K562 (cell line): ENCODE measurements at regions not wholly inside any gene's neighbourhood (a gene's known extent, or its start where the extent isn't known, plus 50 kb on each side); places are given as distances from the start of the nearest gene placed in this dataset.

Source experiments
- BMI1 ChIP-seq: fragments of 150-350 bp; IDR thresholded peaks from 2 replicates; pipeline ENCODE4 v1.6.1; 2014; ENCODE audit warnings: low read length
- BRD4 ChIP-seq: fragments of 200-600 bp; sonication (generic); IDR thresholded peaks from 2 replicates; pipeline ENCODE4 v1.6.1; 2017; ENCODE audit warnings: inconsistent platforms
- BRD9 ChIP-seq: fragments of 450-650 bp; IDR thresholded peaks from 2 replicates; pipeline ENCODE4 v1.6.1; 2018; ENCODE audit warnings: low read depth; ENCODE audit not compliant: partially characterized antibody
- CBFA2T3 ChIP-seq: fragments of 450-650 bp; IDR thresholded peaks from 2 replicates; pipeline ENCODE4 v1.6.1; 2017
- CEBPB ChIP-seq: fragments of 450-650 bp; IDR thresholded peaks from 2 replicates; pipeline ENCODE4 v1.6.1; 2016; ENCODE audit warnings: missing genetic modification characterization, missing compliant biosample characterization
- CEBPG ChIP-seq, 3 experiments: fragments of 200-800 bp in 1 of 3; sonication (Bioruptor generic) in 1 of 3; sonication (generic) in 1 of 3; formaldehyde crosslinking in 1 of 3; IDR thresholded peaks in 2 of 3; conservative IDR thresholded peaks in 1 of 3; 2 replicates each; pipeline versions ENCODE4 v1.6.1 to v1.8.0; 2016 to 2022; ENCODE audit warnings: missing compliant biosample characterization in 2 of 3, missing genetic modification characterization in 2 of 3, mild to moderate bottlenecking in 1 of 3, missing genetic modification reagents in 1 of 3
- CTBP1 ChIP-seq: fragments of 450-650 bp; IDR thresholded peaks from 2 replicates; pipeline ENCODE4 v1.6.1; 2016; ENCODE audit warnings: borderline replicate concordance
- GABPB1 ChIP-seq: sonication (generic); formaldehyde crosslinking; IDR thresholded peaks from 2 replicates; pipeline ENCODE4 v1.8.0; 2022; ENCODE audit warnings: mild to moderate bottlenecking, missing genetic modification reagents
- GATAD2A ChIP-seq: fragments of 450-650 bp; IDR thresholded peaks from 2 replicates; pipeline ENCODE4 v1.6.1; 2017
- GTF2E2 ChIP-seq: fragments of 200-800 bp; sonication (Bioruptor generic); IDR thresholded peaks from 2 replicates; pipeline ENCODE4 v1.6.1; 2016; ENCODE audit warnings: missing genetic modification characterization, missing compliant biosample characterization
- MEF2A ChIP-seq: IDR thresholded peaks from 2 replicates; pipeline ENCODE4 v1.6.1; 2011; ENCODE audit warnings: low read depth, mild to moderate bottlenecking, low read length, moderate library complexity; ENCODE audit not compliant: control insufficient read depth
- NCOA4 ChIP-seq: fragments of 450-650 bp; IDR thresholded peaks from 2 replicates; pipeline ENCODE4 v1.6.1; 2018; ENCODE audit warnings: mild to moderate bottlenecking; ENCODE audit not compliant: partially characterized antibody
- NELFE ChIP-seq: IDR thresholded peaks from 2 replicates; pipeline ENCODE4 v1.6.1; 2011; ENCODE audit warnings: mild to moderate bottlenecking; ENCODE audit not compliant: insufficient read depth, insufficient read length
- NFATC3 ChIP-seq: fragments of 450-650 bp; IDR thresholded peaks from 2 replicates; pipeline ENCODE4 v1.6.1; 2017; ENCODE audit warnings: mild to moderate bottlenecking
- RBM22 ChIP-seq: fragments of 200-400 bp; formaldehyde crosslinking; IDR thresholded peaks from 2 replicates; pipeline ENCODE4 v1.6.1; 2018; ENCODE audit warnings: low read length, low read depth; ENCODE audit not compliant: poor library complexity, severe bottlenecking
- RCOR1 ChIP-seq, 2 experiments: IDR thresholded peaks; 2 replicates each; pipeline ENCODE4 v1.6.1; 2012; ENCODE audit warnings: low read depth in 2 of 2, low read length in 2 of 2, borderline replicate concordance in 1 of 2, improper control_type of control experiment in 1 of 2
- SMARCA4 ChIP-seq: fragments of 450-650 bp; IDR thresholded peaks from 2 replicates; pipeline ENCODE4 v1.6.1; 2016
- TCFL5 ChIP-seq: fragments of 250-450 bp; sonication (Bioruptor Pico); conservative IDR thresholded peaks from 2 replicates; pipeline ENCODE4 v1.6.1; 2021; ENCODE audit warnings: mild to moderate bottlenecking, moderate library complexity, matching md5 sums
- ZBTB8A ChIP-seq: fragments of 450-650 bp; IDR thresholded peaks from 2 replicates; pipeline ENCODE4 v1.6.1; 2018; ENCODE audit warnings: mild to moderate bottlenecking, moderate library complexity; ENCODE audit not compliant: partially characterized antibody
- ZNF764 ChIP-seq: fragments of 250-450 bp; sonication (Bioruptor Pico); IDR thresholded peaks from 2 replicates; pipeline ENCODE4 v1.4.0; 2020; ENCODE audit warnings: low read depth, mild to moderate bottlenecking, moderate library complexity
- ZNF830 ChIP-seq: fragments of 250-450 bp; sonication (Bioruptor Pico); IDR thresholded peaks from 2 replicates; pipeline ENCODE4 v1.5.0; 2021; ENCODE audit warnings: mild to moderate bottlenecking
- TF ChIP-seq, protein P1 (sequence below): sonication (generic); formaldehyde crosslinking; IDR thresholded peaks from 2 replicates; pipeline ENCODE4 v1.8.1; 2022; ENCODE audit warnings: missing genetic modification reagents
- TF ChIP-seq, protein P2 (sequence below): fragments of 450-650 bp; formaldehyde crosslinking; IDR thresholded peaks from 2 replicates; pipeline ENCODE4 v1.4.0; 2020; ENCODE audit warnings: mild to moderate bottlenecking, moderate library complexity
- TF ChIP-seq, protein P3 (sequence below): fragments of 250-450 bp; sonication (Bioruptor Pico); IDR thresholded peaks from 2 replicates; pipeline ENCODE4 v1.5.0; 2021
- TF ChIP-seq, protein P4 (sequence below): fragments of 250-450 bp; sonication (Bioruptor Pico); IDR thresholded peaks from 2 replicates; pipeline ENCODE4 v1.9.0; 2021; ENCODE audit warnings: mild to moderate bottlenecking, inconsistent platforms
- TF ChIP-seq, protein P5 (sequence below): fragments of 450-650 bp; IDR thresholded peaks from 2 replicates; pipeline ENCODE4 v1.6.1; 2016; ENCODE audit warnings: low read depth, mild to moderate bottlenecking, moderate library complexity

DNA sequence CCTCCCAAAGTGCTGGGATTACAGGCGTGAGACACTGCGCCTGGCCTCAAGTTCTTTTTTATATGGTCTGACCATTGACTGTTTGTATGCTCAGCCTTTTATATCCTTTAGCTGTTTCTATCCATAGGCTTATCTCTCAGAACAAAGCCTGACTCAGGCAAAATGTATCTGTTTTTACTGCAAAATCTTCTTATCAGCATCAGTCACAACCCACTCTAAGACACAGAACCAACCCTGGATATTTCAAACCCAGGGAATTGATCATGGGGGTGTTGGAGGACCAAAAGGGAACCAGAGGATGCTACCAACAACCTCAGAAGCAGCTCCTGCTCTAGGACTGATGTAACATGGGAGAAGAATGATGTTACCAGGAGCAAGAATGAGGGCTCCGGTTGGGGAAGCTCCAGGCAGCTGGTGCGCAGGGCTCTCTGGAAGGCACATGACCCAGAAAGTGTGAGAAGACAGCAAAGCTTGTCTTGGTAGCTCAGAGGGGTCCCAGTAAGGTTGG is 75.3 kb upstream of the NCK2 start (continued):
- TF ChIP-seq, protein P1, sequence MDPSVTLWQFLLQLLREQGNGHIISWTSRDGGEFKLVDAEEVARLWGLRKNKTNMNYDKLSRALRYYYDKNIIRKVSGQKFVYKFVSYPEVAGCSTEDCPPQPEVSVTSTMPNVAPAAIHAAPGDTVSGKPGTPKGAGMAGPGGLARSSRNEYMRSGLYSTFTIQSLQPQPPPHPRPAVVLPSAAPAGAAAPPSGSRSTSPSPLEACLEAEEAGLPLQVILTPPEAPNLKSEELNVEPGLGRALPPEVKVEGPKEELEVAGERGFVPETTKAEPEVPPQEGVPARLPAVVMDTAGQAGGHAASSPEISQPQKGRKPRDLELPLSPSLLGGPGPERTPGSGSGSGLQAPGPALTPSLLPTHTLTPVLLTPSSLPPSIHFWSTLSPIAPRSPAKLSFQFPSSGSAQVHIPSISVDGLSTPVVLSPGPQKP (CRISPR knock-in tag), result no peak
- TF ChIP-seq RCOR1 (IDR thresholded peaks at IDR 0.05; ENCODE audit: borderline replicate concordance in 1 of 2, low read depth in 2 of 2, low read length in 2 of 2) (peak in 1 of 2 experiments; percentile 58; a peak in 1 of 4 replicates), RBM22 (no peak), CBFA2T3 (peak; percentile 81), GABPB1 (CRISPR knock-in tag) (no peak), SMARCA4 (peak; percentile 91), NELFE (no peak), GTF2E2 (no peak), MEF2A (no peak), TCFL5 (CRISPR knock-in tag) (no peak), BMI1 (no peak), BRD9 (no peak), BRD4 (no peak), CEBPB (tag) (no peak), NFATC3 (no peak), NCOA4 (no peak), ZNF830 (CRISPR knock-in tag) (no peak), CTBP1 (peak; percentile 87), ZBTB8A (no peak), ZNF764 (CRISPR knock-in tag) (no peak), GATAD2A (no peak), CEBPG (CRISPR knock-in tag; IDR thresholded peaks at IDR 0.05) (peak; percentile 89), CEBPG (tag; conservative IDR thresholded peaks at IDR 0.05 in 1 of 2, IDR thresholded peaks at IDR 0.05 in 1 of 2) (peak; percentile 42 to 92; a peak in 2 of 4 replicates)
- TF ChIP-seq, protein P2, sequence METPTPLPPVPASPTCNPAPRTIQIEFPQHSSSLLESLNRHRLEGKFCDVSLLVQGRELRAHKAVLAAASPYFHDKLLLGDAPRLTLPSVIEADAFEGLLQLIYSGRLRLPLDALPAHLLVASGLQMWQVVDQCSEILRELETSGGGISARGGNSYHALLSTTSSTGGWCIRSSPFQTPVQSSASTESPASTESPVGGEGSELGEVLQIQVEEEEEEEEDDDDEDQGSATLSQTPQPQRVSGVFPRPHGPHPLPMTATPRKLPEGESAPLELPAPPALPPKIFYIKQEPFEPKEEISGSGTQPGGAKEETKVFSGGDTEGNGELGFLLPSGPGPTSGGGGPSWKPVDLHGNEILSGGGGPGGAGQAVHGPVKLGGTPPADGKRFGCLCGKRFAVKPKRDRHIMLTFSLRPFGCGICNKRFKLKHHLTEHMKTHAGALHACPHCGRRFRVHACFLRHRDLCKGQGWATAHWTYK (CRISPR knock-in tag), result 0 out of 2 replicates have a peak, but pooled peaks have one; percentile 55
- TF ChIP-seq, protein P3, sequence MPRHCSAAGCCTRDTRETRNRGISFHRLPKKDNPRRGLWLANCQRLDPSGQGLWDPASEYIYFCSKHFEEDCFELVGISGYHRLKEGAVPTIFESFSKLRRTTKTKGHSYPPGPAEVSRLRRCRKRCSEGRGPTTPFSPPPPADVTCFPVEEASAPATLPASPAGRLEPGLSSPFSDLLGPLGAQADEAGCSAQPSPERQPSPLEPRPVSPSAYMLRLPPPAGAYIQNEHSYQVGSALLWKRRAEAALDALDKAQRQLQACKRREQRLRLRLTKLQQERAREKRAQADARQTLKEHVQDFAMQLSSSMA (CRISPR knock-in tag), result no peak
- TF ChIP-seq, protein P4, sequence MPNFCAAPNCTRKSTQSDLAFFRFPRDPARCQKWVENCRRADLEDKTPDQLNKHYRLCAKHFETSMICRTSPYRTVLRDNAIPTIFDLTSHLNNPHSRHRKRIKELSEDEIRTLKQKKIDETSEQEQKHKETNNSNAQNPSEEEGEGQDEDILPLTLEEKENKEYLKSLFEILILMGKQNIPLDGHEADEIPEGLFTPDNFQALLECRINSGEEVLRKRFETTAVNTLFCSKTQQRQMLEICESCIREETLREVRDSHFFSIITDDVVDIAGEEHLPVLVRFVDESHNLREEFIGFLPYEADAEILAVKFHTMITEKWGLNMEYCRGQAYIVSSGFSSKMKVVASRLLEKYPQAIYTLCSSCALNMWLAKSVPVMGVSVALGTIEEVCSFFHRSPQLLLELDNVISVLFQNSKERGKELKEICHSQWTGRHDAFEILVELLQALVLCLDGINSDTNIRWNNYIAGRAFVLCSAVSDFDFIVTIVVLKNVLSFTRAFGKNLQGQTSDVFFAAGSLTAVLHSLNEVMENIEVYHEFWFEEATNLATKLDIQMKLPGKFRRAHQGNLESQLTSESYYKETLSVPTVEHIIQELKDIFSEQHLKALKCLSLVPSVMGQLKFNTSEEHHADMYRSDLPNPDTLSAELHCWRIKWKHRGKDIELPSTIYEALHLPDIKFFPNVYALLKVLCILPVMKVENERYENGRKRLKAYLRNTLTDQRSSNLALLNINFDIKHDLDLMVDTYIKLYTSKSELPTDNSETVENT (CRISPR knock-in tag), result no peak
- TF ChIP-seq, protein P5, sequence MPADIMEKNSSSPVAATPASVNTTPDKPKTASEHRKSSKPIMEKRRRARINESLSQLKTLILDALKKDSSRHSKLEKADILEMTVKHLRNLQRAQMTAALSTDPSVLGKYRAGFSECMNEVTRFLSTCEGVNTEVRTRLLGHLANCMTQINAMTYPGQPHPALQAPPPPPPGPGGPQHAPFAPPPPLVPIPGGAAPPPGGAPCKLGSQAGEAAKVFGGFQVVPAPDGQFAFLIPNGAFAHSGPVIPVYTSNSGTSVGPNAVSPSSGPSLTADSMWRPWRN, result no peak
